Heart left ventricle (tissue), 16 donors: ENCODE measurements at regions not wholly inside any gene's neighbourhood (a gene's known extent, or its start where the extent isn't known, plus 50 kb on each side); places are given as distances from the start of the nearest gene placed in this dataset.

ENCODE experiments used
- ATAC-seq, 4 donors: fragments of 200-7000 bp; cut with Tn5 transposase; one replicate each; pipeline ENCODE4 v1.9.1; 2020 to 2022; ENCODE audit warnings: moderate library complexity in 4 of 4, mild to moderate bottlenecking in 3 of 4, moderate number of reproducible peaks in 1 of 4
- DNase-seq, 5 donors: peaks; one replicate each; pipeline ENCODE4 v3.0.0-alpha.2; 2020
- H3K27ac ChIP-seq, 12 donors: fragments of 200-600 bp; sonication (generic) in 4 of 12; one replicate each; pipeline versions ENCODE4 v1.5.0 to v1.8.0; 2016 to 2022; ENCODE audit warnings: mild to moderate bottlenecking in 2 of 12
- H3K27me3 ChIP-seq, 9 donors: fragments of 200-600 bp; sonication (generic) in 2 of 9; one replicate each; pipeline versions ENCODE4 v1.5.1 to v1.8.0; 2016 to 2022; ENCODE audit warnings: mild to moderate bottlenecking in 3 of 9
- H3K36me3 ChIP-seq, 9 donors: fragments of 200-600 bp; sonication (generic) in 2 of 9; one replicate each; pipeline versions ENCODE4 v1.5.0 to v1.8.0; 2018 to 2022; ENCODE audit warnings: mild to moderate bottlenecking in 2 of 9
- H3K4me1 ChIP-seq, 12 donors: fragments of 200-600 bp; sonication (generic) in 4 of 12; one replicate each; pipeline versions ENCODE4 v1.5.0 to v1.8.0; 2016 to 2022; ENCODE audit warnings: mild to moderate bottlenecking in 3 of 12
- H3K4me3 ChIP-seq, 12 donors: fragments of 200-600 bp; sonication (generic) in 4 of 12; one replicate each; pipeline versions ENCODE4 v1.5.0 to v1.8.0; 2017 to 2022; ENCODE audit warnings: mild to moderate bottlenecking in 9 of 12, moderate library complexity in 4 of 12
- H3K9me3 ChIP-seq, 12 donors: fragments of 200-600 bp; sonication (generic) in 4 of 12; one replicate each; pipeline versions ENCODE4 v1.5.0 to v1.8.0; 2016 to 2022; ENCODE audit warnings: mild to moderate bottlenecking in 1 of 12
- POLR2A ChIP-seq, 2 donors: fragments of 450-650 bp; IDR thresholded peaks; one replicate each; pipeline ENCODE4 v1.6.1; 2017; ENCODE audit warnings: antibody characterized with exemption in 2 of 2, mild to moderate bottlenecking in 2 of 2, moderate library complexity in 2 of 2
- WGBS, 4 donors: extraction: QIAGEN DNeasy Blood & Tissue Kit in 2 of 4; methylation state at CpG; one replicate each; pipeline versions ENCODE4 v1.1.5 to v1.1.7; 2013 to 2018; 5-methylcytosine and 5-hydroxymethylcytosine counted together
- intact Hi-C, 10 donors: fragments of 100-400 bp; cut with DNase I; formaldehyde crosslinking; loops; one replicate each; pipeline versions ENCODE4 v1.11.1 to v1.14.2; 2022
- TF ChIP-seq, protein P1 (sequence below), 12 donors: fragments of 200-600 bp; sonication (generic) in 4 of 12; IDR thresholded peaks; one replicate each; pipeline versions ENCODE4 v1.5.0 to v1.8.0; 2018 to 2022; ENCODE audit warnings: antibody characterized with exemption in 12 of 12, mild to moderate bottlenecking in 5 of 12
- donor health status: ischemic (EF 13 %, LVEDD 7.1; RV severe dilation, severe dysfunction).
- donor health status: healthy with polysubstance abuse.
- donor health status: DM: no; HTN: yes; CAD: no.
- donor health status: DM: no; HTN: no; CAD: no.
- donor health status: ischemic (EF 25% LVEDD 6.9; RV normal size, moderate dysfunction).
- donor health status: ischemic (EF 25% LVEDD 5.7; RV mildly dilated, moderate dysfunction).
- donor health status: healthy.
- donor health status: DM: yes; HTN: yes; CAD: no.
- donor health status: ischemic (EF 35%, LVEDD 5.7; RV mildly dilated, moderate dysfunction).
- donor health status: nonischemic (EF 11% LVEDD 7.7; RV severe dilation, severe dysfunction).
- donor health status: DM: yes; HTN: yes; CAD: no.
- donor health status: PGD.
- donor health status: ischemic (EF 29% LVEDD 5.4; RV normal size, mild dysfunction).
- donor health status: nonischemic (EF 23%, LVEDD 6.1; RV moderate dilation, normal function).

DNA sequence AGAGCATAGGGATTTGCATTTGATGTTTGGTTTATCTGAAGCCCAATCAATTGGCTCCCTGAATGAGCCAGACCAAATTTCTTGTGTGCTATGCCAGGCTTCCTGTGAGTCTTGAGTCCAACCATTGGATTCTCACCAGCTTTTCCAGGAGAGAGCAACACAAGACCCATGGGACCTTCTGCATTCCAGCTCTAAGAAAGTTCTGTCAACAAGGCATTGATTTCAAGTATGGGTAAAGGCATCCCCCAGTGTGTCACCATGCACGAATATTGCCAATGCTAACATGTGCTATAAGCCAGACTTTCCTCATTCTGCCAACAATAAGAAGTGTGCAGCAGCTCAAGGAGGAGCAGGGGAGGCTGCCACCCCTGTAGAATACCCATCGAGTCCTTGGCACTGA, 266.6 kb downstream of the ETAA1 start:
- 68 to 78% (median 74%) methylated on average over 2 of the region's 2 CpGs for WGBS, 4 donors
- intact Hi-C loops, result loop anchor here in 2 of 10 donors (10.0 kb wide), 2 partner anchors 171 to 181 kb away; no protein-coding TSS in a partner anchor
- ATAC-seq (no peak), DNase-seq (no peak)
- no peak overlapping the region for H3K4me3 ChIP-seq
- H3K36me3 ChIP-seq, result no peaks in the 10 kb centered on the region
- peaks cover 0 to 26% (median 10%) of the 10 kb centered on the region in 12 donors for H3K4me1 ChIP-seq
- no peak overlapping the region for H3K27ac ChIP-seq
- no peak for TF ChIP-seq POLR2A (IDR thresholded peaks at IDR 0.05)
- TF ChIP-seq, protein P1, sequence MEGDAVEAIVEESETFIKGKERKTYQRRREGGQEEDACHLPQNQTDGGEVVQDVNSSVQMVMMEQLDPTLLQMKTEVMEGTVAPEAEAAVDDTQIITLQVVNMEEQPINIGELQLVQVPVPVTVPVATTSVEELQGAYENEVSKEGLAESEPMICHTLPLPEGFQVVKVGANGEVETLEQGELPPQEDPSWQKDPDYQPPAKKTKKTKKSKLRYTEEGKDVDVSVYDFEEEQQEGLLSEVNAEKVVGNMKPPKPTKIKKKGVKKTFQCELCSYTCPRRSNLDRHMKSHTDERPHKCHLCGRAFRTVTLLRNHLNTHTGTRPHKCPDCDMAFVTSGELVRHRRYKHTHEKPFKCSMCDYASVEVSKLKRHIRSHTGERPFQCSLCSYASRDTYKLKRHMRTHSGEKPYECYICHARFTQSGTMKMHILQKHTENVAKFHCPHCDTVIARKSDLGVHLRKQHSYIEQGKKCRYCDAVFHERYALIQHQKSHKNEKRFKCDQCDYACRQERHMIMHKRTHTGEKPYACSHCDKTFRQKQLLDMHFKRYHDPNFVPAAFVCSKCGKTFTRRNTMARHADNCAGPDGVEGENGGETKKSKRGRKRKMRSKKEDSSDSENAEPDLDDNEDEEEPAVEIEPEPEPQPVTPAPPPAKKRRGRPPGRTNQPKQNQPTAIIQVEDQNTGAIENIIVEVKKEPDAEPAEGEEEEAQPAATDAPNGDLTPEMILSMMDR (IDR thresholded peaks at IDR 0.05), result no peak
- H3K27me3 ChIP-seq, result no peaks in the 10 kb centered on the region
- H3K9me3 ChIP-seq, result peaks cover 0 to 13% (median 0%) of the 10 kb centered on the region in 12 donors

DNA sequence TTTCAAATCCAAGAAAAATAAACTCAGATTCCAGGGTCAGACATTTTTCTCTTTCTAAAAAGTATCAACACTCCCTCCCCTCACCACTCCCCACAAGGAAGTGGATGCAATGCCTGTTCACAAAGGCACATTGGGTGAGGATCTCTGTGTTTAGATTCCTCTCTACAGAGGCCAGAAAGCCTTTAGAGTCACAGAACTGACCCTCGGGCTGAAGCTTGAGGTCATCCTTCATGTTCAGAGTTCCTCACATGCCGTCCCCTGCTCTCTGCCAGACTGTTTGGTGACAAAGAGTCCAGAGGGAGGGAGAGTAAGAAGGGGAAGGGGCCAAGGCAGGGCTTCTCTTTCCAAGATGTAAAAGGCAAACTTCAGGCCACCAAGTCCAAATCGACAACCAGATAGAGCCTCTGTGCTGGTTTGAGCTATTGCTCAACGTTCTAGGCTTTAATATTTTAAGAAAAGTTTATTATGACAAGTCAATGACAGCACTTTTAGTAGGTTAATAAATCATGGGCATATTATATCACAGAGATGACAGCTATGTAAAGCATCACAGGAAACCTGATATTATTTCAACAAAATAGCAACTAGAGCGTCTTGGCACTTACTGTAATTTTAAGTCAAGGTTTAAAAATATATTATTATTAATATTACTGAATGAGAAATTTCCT, 269.4 kb downstream of the ETAA1 start:
- TF ChIP-seq, protein P1 (IDR thresholded peaks at IDR 0.05), result no peak
- TF ChIP-seq POLR2A (IDR thresholded peaks at IDR 0.05), result no peak
- Histone ChIP-seq H3K27me3 (no peaks in the 10 kb centered on the region), H3K27ac (peak overlapping the region in 9 of 12 donors; percentile 13 to 85 (median 48)), H3K4me1 (peaks cover 0 to 26% (median 10%) of the 10 kb centered on the region in 12 donors), H3K36me3 (no peaks in the 10 kb centered on the region), H3K4me3 (no peak overlapping the region), H3K9me3 (peaks cover 0 to 8% (median 0%) of the 10 kb centered on the region in 12 donors)
- ATAC-seq (peak; percentile 86 to 97 (median 93)), DNase-seq (peak in 3 of 5 donors; percentile 25 to 71 (median 42))
- WGBS, 4 donors, result 34 to 47% (median 40%) methylated on average over 5 of the region's 5 CpGs
- intact Hi-C loops, result loop anchor here in 2 of 10 donors (5.0 to 10.0 kb wide), 3 partner anchors 168 to 1229 kb away; partner anchors contain the start of gene MEIS1 (in 1 of the 2)

DNA sequence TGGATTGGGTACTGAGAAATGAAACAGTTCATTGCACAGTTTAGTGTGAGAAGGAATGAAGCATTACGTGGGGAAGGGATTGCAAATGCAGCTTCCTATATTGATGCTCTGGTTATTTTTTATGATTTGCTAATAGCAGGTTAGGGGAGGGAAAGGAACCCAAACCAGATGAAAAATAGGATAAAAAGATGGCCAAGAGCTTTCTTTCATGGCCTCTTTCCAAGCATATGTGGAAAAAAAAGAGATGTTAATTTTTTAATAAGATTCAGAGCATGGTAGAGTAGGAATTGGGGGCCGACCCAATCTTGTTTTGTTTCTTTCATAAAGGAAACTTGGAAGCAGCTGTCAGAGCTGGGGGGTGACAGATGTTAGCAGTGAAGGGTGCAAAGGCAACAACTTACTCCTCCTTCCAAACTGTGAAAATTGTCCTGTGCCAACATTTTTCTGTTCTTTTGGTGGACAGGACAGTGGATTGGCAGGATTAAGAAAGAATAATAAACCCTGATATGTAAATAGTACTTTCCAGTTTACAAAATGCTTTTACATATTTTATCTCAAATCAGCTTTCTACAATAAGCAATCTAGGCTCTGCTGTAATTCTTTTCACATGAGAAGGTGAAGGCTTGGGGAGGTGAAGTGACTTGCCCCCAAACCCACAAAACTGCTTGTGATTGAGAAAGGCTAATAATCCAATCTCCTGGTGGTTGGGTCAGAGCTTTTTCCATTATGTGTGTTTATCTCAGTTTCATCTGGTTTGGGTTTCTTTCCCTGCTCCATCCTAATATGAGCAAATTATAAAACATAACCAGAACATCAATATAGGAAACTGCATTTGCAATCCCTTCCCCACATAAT, 270.1 kb downstream of the ETAA1 start:
- Histone ChIP-seq H3K4me3 (no peak overlapping the region), H3K27ac (peak overlapping the region in 6 of 12 donors; percentile 43 to 85 (median 52)), H3K4me1 (peaks cover 0 to 26% (median 10%) of the 10 kb centered on the region in 12 donors), H3K9me3 (peaks cover 0 to 4% (median 0%) of the 10 kb centered on the region in 12 donors), H3K27me3 (no peaks in the 10 kb centered on the region), H3K36me3 (no peaks in the 10 kb centered on the region)
- ATAC-seq (no peak), DNase-seq (no peak)
- 54 to 73% (median 65%) methylated on average over 2 of the region's 2 CpGs for WGBS, 4 donors
- no peak for TF ChIP-seq POLR2A (IDR thresholded peaks at IDR 0.05)
- TF ChIP-seq, protein P1 (IDR thresholded peaks at IDR 0.05), result no peak
- intact Hi-C loops, result loop anchor here in 2 of 10 donors (5.0 to 10.0 kb wide), 3 partner anchors 168 to 1230 kb away; partner anchors contain the start of gene MEIS1 (in 1 of the 2)

DNA sequence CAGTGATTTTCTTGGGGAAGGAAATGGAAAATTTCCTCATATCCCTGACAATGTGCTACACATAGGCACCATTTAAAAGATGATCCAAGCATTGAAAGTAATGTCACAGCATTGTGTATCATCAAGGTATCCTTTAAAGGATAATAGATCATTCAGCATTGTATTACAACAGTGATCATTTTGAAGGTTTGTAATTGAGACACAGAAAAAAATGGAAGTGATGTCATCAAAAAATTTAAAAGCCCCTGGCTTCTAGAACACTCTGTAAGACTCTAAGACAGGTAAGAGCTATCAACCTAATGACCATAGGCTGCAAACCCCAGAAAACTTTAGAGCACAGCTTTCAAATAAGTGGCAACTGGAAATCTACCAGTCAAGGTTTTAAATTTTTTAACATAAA, 271.4 kb downstream of the ETAA1 start:
- intact Hi-C loops, result loop anchor here in 2 of 10 donors (5.0 to 10.0 kb wide), 3 partner anchors 166 to 1231 kb away; partner anchors contain the start of gene MEIS1 (in 1 of the 2)
- no peaks in the 10 kb centered on the region for H3K27me3 ChIP-seq
- H3K9me3 ChIP-seq, result no peaks in the 10 kb centered on the region
- H3K4me1 ChIP-seq, result peaks cover 0 to 26% (median 10%) of the 10 kb centered on the region in 12 donors
- no peak overlapping the region for H3K4me3 ChIP-seq
- ATAC-seq (no peak), DNase-seq (no peak)
- TF ChIP-seq, protein P1 (IDR thresholded peaks at IDR 0.05), result no peak
- TF ChIP-seq POLR2A (IDR thresholded peaks at IDR 0.05), result no peak
- no peak overlapping the region for H3K27ac ChIP-seq
- no peaks in the 10 kb centered on the region for H3K36me3 ChIP-seq
